Neural cell (in vitro differentiated cells): ENCODE measurements at regions not wholly inside any gene's neighbourhood (a gene's known extent, or its start where the extent isn't known, plus 50 kb on each side); places are given as distances from the start of the nearest gene placed in this dataset.

Experiments used
- H2AFZ ChIP-seq: fragments of 200-600, 300-800 bp; sonication (generic), shearing (Covaris generic); 2 replicates; pipeline ENCODE4 v1.6.0; 2014; ENCODE audit warnings: low read depth, mild to moderate bottlenecking, antibody characterized with exemption, low read length, moderate library complexity
- H3F3A ChIP-seq: fragments of 200-600 bp; shearing (Covaris generic); 2 replicates; pipeline ENCODE4 v1.6.1; 2016; ENCODE audit warnings: mild to moderate bottlenecking, moderate library complexity, mixed read lengths, antibody characterized with exemption, low read length; ENCODE audit not compliant: insufficient read depth, poor library complexity, severe bottlenecking
- H3K27ac ChIP-seq: fragments of 200-600, 300-800 bp; sonication (generic), shearing (Covaris generic); 2 replicates; pipeline ENCODE4 v1.5.1; 2014; ENCODE audit warnings: mild to moderate bottlenecking, low read length, moderate library complexity
- H3K27me3 ChIP-seq: fragments of 300-800, 200-600 bp; sonication (generic), shearing (Covaris generic); 2 replicates; pipeline ENCODE4 v1.6.0; 2014; ENCODE audit warnings: mild to moderate bottlenecking, low read depth, low read length, moderate library complexity; ENCODE audit not compliant: insufficient read depth
- H3K36me3 ChIP-seq: fragments of 300-800, 200-600 bp; sonication (generic), shearing (Covaris generic); 2 replicates; pipeline ENCODE4 v1.5.1; 2014; ENCODE audit warnings: mild to moderate bottlenecking, antibody characterized with exemption, low read length, moderate library complexity; ENCODE audit not compliant: insufficient read depth
- H3K4me2 ChIP-seq: fragments of 300-800, 200-600 bp; sonication (generic), shearing (Covaris generic); 2 replicates; pipeline ENCODE4 v1.6.0; 2014; ENCODE audit warnings: mild to moderate bottlenecking, low read length
- H3K4me3 ChIP-seq: fragments of 300-800, 200-600 bp; sonication (generic), shearing (Covaris generic); 2 replicates; pipeline ENCODE4 v1.5.1; 2014; ENCODE audit warnings: mild to moderate bottlenecking, low read length, moderate library complexity
- H3K79me2 ChIP-seq: fragments of 200-600 bp; shearing (Covaris generic); replicated peaks from 2 replicates; pipeline ENCODE4 v1.6.0; 2014; ENCODE audit warnings: mild to moderate bottlenecking, low read length, moderate library complexity; ENCODE audit not compliant: insufficient read depth
- H3K9ac ChIP-seq: fragments of 300-800, 200-600 bp; sonication (generic), shearing (Covaris generic); 2 replicates; pipeline ENCODE4 v1.6.1; 2016; ENCODE audit warnings: mild to moderate bottlenecking, low read length, mixed read lengths
- H3K9me2 ChIP-seq: fragments of 200-600 bp; shearing (Covaris generic); 2 replicates; pipeline ENCODE4 v1.6.1; 2016; ENCODE audit warnings: mild to moderate bottlenecking, low read length, mixed read lengths; ENCODE audit not compliant: insufficient read depth
- H3K9me3 ChIP-seq: fragments of 200-600, 300-800 bp; sonication (generic), shearing (Covaris generic); 2 replicates; pipeline ENCODE4 v1.6.1; 2016; ENCODE audit warnings: mild to moderate bottlenecking, mixed run types, low read length, moderate library complexity, mixed read lengths
- H4K20me1 ChIP-seq: fragments of 200-600 bp; shearing (Covaris generic); 2 replicates; pipeline ENCODE4 v1.6.1; 2016; ENCODE audit warnings: mild to moderate bottlenecking, mixed run types; ENCODE audit not compliant: insufficient read depth
- EP300 ChIP-seq: fragments of 450-650 bp; conservative IDR thresholded peaks from 2 replicates; pipeline ENCODE4 v1.6.1; 2014; ENCODE audit warnings: antibody characterized with exemption, mild to moderate bottlenecking, moderate library complexity; ENCODE audit not compliant: poor library complexity, severe bottlenecking
- EZH2 ChIP-seq: fragments of 200-600, 300-800 bp; shearing (Covaris generic), sonication (generic); IDR thresholded peaks from 2 replicates; pipeline ENCODE4 v1.6.1; 2014; ENCODE audit warnings: antibody characterized with exemption, low read length, borderline replicate concordance, mild to moderate bottlenecking; ENCODE audit not compliant: insufficient read depth, poor library complexity, severe bottlenecking
- MXI1 ChIP-seq: fragments of 450-650 bp; conservative IDR thresholded peaks from 2 replicates; pipeline ENCODE4 v1.6.1; 2014; ENCODE audit warnings: antibody characterized with exemption, mild to moderate bottlenecking; ENCODE audit not compliant: poor library complexity, severe bottlenecking
- POLR2AphosphoS5 ChIP-seq: IDR thresholded peaks from 2 replicates; pipeline ENCODE4 v1.6.1; 2012
- RAD21 ChIP-seq: fragments of 450-650 bp; conservative IDR thresholded peaks from 2 replicates; pipeline ENCODE4 v1.6.1; 2014; ENCODE audit warnings: antibody characterized with exemption, mild to moderate bottlenecking, moderate library complexity
- SMC3 ChIP-seq: fragments of 450-650 bp; conservative IDR thresholded peaks from 2 replicates; pipeline ENCODE4 v1.6.1; 2014; ENCODE audit warnings: antibody characterized with exemption, mild to moderate bottlenecking, moderate library complexity; ENCODE audit not compliant: poor library complexity
- TAF1 ChIP-seq: IDR thresholded peaks from 2 replicates; pipeline ENCODE4 v1.6.1; 2012; ENCODE audit warnings: low read depth
- TF ChIP-seq, protein P1 (sequence below): IDR thresholded peaks from 2 replicates; pipeline ENCODE4 v1.6.1; 2012; ENCODE audit warnings: borderline replicate concordance
- TF ChIP-seq, protein P2 (sequence below): fragments of 450-650 bp; IDR thresholded peaks from 2 replicates; pipeline ENCODE4 v1.5.1; 2014; ENCODE audit warnings: antibody characterized with exemption, mild to moderate bottlenecking, moderate library complexity; ENCODE audit not compliant: poor library complexity, severe bottlenecking

DNA sequence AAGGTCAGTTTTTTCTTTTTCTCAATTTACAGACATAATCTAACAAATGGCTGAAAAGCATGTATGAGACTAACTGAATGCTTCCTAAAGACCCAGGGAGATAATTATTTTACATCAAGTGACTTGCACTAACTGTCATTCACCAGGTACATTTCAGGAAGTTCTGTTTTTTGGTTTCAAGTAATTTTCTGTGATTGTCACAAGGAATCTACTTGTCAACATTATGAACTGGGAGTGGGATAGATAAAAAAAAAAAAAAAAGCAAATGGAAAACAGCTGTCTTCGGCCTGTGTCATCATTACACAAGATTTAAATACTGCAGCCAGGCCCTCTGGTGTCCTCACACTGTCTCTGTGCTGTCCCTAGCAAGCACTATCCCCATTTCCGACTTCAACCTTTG lies 379.0 kb upstream of the HTR1E start:
- Histone ChIP-seq H3K27me3 (no peaks in the 10 kb centered on the region), H3K9ac (no peak overlapping the region), H3K79me2 (no peaks in the 10 kb centered on the region), H3K4me3 (no peak overlapping the region), H3K9me3 (no peaks in the 10 kb centered on the region), H3K9me2 (no peaks in the 10 kb centered on the region), H3K27ac (no peak overlapping the region), H4K20me1 (no peaks in the 10 kb centered on the region), H2AFZ (no peak overlapping the region), H3F3A (no peaks in the 10 kb centered on the region), H3K36me3 (no peaks in the 10 kb centered on the region), H3K4me2 (no peak overlapping the region)
- TF ChIP-seq MXI1 = no peak
- no peak for TF ChIP-seq TAF1
- no peak for TF ChIP-seq POLR2AphosphoS5
- TF ChIP-seq RAD21 = no peak
- TF ChIP-seq, protein P1, sequence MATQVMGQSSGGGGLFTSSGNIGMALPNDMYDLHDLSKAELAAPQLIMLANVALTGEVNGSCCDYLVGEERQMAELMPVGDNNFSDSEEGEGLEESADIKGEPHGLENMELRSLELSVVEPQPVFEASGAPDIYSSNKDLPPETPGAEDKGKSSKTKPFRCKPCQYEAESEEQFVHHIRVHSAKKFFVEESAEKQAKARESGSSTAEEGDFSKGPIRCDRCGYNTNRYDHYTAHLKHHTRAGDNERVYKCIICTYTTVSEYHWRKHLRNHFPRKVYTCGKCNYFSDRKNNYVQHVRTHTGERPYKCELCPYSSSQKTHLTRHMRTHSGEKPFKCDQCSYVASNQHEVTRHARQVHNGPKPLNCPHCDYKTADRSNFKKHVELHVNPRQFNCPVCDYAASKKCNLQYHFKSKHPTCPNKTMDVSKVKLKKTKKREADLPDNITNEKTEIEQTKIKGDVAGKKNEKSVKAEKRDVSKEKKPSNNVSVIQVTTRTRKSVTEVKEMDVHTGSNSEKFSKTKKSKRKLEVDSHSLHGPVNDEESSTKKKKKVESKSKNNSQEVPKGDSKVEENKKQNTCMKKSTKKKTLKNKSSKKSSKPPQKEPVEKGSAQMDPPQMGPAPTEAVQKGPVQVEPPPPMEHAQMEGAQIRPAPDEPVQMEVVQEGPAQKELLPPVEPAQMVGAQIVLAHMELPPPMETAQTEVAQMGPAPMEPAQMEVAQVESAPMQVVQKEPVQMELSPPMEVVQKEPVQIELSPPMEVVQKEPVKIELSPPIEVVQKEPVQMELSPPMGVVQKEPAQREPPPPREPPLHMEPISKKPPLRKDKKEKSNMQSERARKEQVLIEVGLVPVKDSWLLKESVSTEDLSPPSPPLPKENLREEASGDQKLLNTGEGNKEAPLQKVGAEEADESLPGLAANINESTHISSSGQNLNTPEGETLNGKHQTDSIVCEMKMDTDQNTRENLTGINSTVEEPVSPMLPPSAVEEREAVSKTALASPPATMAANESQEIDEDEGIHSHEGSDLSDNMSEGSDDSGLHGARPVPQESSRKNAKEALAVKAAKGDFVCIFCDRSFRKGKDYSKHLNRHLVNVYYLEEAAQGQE = no peak
- TF ChIP-seq, protein P2, sequence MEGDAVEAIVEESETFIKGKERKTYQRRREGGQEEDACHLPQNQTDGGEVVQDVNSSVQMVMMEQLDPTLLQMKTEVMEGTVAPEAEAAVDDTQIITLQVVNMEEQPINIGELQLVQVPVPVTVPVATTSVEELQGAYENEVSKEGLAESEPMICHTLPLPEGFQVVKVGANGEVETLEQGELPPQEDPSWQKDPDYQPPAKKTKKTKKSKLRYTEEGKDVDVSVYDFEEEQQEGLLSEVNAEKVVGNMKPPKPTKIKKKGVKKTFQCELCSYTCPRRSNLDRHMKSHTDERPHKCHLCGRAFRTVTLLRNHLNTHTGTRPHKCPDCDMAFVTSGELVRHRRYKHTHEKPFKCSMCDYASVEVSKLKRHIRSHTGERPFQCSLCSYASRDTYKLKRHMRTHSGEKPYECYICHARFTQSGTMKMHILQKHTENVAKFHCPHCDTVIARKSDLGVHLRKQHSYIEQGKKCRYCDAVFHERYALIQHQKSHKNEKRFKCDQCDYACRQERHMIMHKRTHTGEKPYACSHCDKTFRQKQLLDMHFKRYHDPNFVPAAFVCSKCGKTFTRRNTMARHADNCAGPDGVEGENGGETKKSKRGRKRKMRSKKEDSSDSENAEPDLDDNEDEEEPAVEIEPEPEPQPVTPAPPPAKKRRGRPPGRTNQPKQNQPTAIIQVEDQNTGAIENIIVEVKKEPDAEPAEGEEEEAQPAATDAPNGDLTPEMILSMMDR = no peak
- TF ChIP-seq EP300 = no peak
- TF ChIP-seq SMC3 = no peak
- no peak for TF ChIP-seq EZH2

DNA sequence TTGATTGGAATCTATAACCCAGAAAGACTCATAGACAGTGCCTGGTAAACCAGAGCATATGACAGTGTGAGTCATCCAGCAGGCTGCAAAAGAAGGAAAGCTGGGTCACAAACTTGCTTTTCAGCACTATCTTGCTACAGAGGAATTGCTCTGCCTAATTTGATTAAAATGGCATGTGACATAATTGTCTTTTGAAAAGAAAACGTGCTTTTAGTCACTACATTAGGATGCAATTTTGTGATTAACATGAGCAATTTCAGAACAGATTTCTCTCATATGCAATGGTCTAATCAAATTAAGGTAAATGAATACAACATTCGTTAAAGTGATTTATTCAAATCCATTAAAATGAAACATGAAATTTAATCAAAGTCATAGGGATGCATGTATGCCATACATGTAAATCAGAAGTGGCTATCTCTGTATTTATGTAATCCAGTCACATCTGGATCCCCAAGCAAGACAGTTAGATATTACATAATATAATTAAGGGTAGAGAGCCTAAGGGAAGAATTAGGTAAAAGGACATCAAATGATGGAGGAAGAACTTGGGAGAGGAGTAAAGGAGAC lies 400.0 kb upstream of the HTR1E start:
- Histone ChIP-seq H3F3A (no peaks in the 10 kb centered on the region), H3K27me3 (no peaks in the 10 kb centered on the region), H2AFZ (no peak overlapping the region), H3K36me3 (no peaks in the 10 kb centered on the region), H3K9me3 (no peaks in the 10 kb centered on the region), H3K9me2 (no peaks in the 10 kb centered on the region), H3K9ac (no peak overlapping the region), H4K20me1 (no peaks in the 10 kb centered on the region), H3K27ac (no peak overlapping the region), H3K79me2 (no peaks in the 10 kb centered on the region), H3K4me2 (no peak overlapping the region), H3K4me3 (no peak overlapping the region)
- TF ChIP-seq MXI1 (no peak), TAF1 (no peak), SMC3 (no peak), EZH2 (no peak), POLR2AphosphoS5 (no peak)
- TF ChIP-seq, protein P1 = no peak
